ENCODE measurements at regions not wholly inside any gene's neighbourhood (a gene's known extent, or its start where the extent isn't known, plus 50 kb on each side); places are given as distances from the start of the nearest gene placed in this dataset.

DNA sequence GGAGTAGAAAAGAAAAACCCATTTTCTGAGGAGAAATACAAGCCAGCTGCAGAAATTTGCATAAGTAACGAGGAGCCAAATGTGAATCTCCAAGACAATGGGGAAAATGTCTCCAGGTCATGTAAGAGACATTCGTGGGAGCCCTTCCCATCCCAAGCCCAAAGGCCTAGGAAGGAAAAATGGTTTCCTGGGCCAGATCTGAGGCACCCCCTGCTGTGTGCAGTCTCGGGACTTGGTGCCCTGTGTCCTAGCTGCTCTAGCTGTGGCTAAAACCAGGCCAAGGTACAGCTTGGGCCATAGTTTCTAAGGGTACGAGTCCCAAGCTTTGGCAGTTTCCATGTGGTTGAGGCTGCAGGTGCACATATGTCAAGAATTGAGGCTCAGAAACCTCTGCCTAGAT, 444.9 kb downstream of the PCDH20 start:
- DNase-seq (ENCODE audit: extremely low read depth in 1 of 11, low read depth in 9 of 11, low spot score in 4 of 11), result no peak

DNA sequence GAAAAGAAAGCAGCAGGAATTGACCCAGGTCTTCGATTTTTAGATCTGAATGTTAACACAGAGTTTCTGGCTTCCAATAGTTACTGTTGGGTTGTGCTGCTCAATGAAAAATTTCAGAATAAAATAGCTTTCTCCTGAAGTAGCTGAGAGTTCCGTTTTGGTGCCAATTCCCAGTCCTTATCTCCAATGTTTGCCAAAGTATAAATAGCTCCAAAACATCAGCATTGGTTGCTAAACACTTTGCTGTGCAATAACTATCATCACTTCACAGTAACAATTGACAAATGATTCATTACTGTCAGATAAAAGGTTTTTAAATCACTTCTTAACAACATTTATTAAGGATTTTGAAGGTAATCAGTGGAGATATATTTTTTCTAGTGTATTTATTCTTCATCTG, 446.0 kb downstream of the PCDH20 start:
- no peak for DNase-seq (ENCODE audit: extremely low read depth in 1 of 11, low read depth in 9 of 11, low spot score in 4 of 11)

- no peak for DNase-seq (ENCODE audit: extremely low read depth in 1 of 11, low read depth in 9 of 11, low spot score in 4 of 11)
These were observed 456.2 kb downstream of the PCDH20 start for GRCh38 chr13:60959427-60959826.

GRCh38 chr13:60957816-60958215, 457.8 kb downstream of the PCDH20 start:
- DNase-seq (ENCODE audit: extremely low read depth in 1 of 11, low read depth in 9 of 11, low spot score in 4 of 11), result no peak

- DNase-seq (ENCODE audit: extremely low read depth in 1 of 11, low read depth in 9 of 11, low spot score in 4 of 11), result no peak
These were observed 470.3 kb downstream of the PCDH20 start for GRCh38 chr13:60945396-60945795.

DNA sequence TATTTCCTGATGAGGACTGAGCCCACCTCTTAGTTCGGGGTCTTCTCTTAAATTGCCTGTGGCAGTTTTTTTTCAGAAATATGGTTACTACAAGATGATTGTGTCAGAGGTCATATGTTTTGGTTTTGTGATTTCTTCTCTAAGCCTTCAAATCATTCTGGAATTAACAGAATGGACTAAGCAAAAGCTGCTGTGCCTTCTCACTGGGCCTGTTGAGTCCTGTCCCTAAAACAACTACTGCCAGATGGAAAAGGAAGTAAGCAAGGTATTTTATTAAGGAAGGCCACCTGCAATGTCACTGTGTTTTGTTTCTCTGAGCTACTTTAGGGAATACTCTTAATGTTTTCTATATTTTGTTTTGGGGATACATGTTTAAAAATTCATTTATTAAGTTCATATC, 470.8 kb downstream of the PCDH20 start:
- no peak for DNase-seq (ENCODE audit: extremely low read depth in 1 of 11, low read depth in 9 of 11, low spot score in 4 of 11)

DNA sequence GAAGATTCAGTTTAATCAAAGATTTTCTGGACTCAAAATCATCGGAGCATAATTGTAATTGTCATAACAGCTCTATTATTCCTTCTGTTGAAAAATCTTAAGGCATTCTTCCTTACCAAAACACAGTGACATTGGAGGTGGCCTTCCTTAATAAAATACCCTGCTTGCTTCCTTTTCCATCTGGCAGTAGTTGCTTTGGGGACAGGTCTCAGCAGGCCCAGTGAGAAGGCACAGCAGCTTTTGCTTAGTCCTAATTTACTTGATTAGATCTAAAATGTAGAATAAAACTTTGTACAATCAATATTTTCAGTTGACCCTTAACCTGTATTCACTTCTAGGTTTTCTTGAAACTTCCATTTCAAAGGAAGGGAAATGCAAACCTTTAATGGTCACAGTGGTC, 471.6 kb downstream of the PCDH20 start:
- no peak for DNase-seq (ENCODE audit: extremely low read depth in 1 of 11, low read depth in 9 of 11, low spot score in 4 of 11)

DNA sequence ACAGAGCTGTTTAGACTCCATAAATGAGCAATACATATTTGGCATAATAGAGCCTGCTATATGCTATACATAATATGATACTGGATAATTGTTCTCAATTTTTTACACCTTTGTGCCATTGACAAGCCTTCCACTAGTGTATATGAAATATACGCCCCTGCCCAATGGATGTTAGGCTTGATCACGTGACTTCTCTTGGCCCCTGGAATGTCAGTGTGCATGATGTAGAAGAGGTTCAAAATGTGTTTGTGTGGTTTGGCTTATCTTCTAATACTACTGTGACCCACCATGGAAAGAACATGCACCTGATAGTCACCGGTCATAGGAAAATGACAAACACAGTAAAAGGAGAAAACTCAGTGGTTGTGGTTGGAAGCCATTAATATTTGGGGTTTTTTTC, 479.4 kb downstream of the PCDH20 start:
- DNase-seq (ENCODE audit: extremely low read depth in 1 of 11, low read depth in 9 of 11, low spot score in 4 of 11), result no peak

DNA sequence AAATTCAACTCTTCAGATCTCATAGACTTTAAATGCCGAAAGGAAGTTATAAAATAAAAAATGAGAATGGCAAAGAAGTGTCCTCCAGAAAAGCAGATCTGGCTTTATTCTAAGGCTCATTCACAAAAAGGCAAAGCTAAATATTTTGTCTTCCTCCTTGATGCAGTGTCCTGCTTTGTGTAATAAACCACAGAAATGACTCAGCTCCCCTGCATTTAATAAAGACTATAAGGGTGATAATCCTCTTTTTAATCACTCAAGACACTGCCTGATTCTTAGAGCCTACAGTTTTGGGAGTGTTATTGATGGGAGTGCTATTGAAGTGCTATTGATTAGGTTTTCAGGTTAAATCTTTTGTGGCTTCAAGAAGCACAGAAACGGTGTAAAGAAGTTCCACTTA, 482.0 kb downstream of the PCDH20 start:
- DNase-seq (ENCODE audit: extremely low read depth in 1 of 11, low read depth in 9 of 11, low spot score in 4 of 11), result no peak

GRCh38 chr13:60931858-60932546, 483.6 kb downstream of the PCDH20 start:
- no peak for DNase-seq (ENCODE audit: extremely low read depth in 1 of 11, low read depth in 9 of 11, low spot score in 4 of 11)

DNA sequence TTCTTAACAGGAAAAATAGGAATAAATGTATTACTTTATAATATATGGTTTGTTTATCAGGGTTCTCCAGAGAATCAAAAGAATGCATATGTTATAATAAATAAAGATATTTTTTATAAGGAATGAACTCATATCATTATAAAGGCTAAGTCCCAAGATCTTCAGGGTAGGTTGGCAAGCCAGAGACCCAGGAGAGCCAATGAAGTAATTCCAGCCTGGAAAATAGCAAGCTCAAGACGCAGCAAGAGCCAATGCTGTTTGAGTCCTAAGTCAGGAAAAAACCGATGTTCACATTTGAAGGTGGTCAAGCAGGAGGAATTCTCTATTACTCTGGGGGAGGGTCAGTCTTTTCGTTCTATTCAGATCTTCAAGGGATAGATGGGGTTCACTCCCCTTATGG, 490.0 kb downstream of the PCDH20 start:
- DNase-seq (ENCODE audit: extremely low read depth in 1 of 11, low read depth in 9 of 11, low spot score in 4 of 11), result no peak

- no peak for DNase-seq (ENCODE audit: extremely low read depth in 1 of 11, low read depth in 9 of 11, low spot score in 4 of 11)
These were observed 490.8 kb downstream of the PCDH20 start for GRCh38 chr13:60924856-60925255.

DNA sequence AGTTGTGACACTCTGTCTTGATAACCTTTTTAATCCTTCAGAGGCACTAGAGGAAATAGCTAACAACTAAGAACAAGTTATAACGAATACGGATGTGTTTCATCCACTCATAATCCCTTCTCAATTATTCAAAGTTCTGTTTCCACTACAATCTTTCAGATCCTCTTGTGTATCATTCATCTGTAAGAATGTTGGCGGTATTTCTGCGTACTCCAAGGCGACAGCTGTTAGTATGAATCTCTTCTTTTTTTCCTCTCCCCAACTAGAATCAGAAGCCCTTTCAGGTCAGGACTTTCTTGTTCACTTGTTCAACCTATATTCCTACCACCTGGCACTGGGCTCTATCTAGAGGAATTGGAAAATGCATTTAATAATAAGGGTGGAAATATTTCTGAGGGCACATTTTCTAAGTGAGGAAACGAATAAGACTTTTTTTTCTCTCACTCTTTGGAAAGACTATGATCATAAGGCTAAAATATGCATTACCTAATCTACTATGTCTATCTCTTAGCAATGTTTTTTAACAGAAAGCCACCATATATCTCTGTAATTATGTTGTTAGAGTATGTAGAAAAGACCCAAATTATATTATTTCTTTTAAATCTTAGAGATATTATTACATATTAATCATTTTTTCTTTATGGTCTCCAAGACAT, 492.9 kb downstream of the PCDH20 start:
- no peak for DNase-seq (ENCODE audit: extremely low read depth in 1 of 11, low read depth in 9 of 11, low spot score in 4 of 11)

- no peak for DNase-seq (ENCODE audit: extremely low read depth in 1 of 11, low read depth in 9 of 11, low spot score in 4 of 11)
These were observed 496.8 kb downstream of the TDRD3 start for GRCh38 chr13:60893801-60894200.

- DNase-seq (ENCODE audit: extremely low read depth in 1 of 11, low read depth in 9 of 11, low spot score in 4 of 11), result no peak
These were observed 490.7 kb downstream of the TDRD3 start for GRCh38 chr13:60887711-60888110.

- DNase-seq (ENCODE audit: extremely low read depth in 1 of 11, low read depth in 9 of 11, low spot score in 4 of 11), result no peak
These were observed 484.5 kb downstream of the TDRD3 start for GRCh38 chr13:60881507-60881906.

- no peak for DNase-seq (ENCODE audit: extremely low read depth in 1 of 11, low read depth in 9 of 11, low spot score in 4 of 11)
These were observed 476.1 kb downstream of the TDRD3 start for GRCh38 chr13:60873116-60873515.

DNA sequence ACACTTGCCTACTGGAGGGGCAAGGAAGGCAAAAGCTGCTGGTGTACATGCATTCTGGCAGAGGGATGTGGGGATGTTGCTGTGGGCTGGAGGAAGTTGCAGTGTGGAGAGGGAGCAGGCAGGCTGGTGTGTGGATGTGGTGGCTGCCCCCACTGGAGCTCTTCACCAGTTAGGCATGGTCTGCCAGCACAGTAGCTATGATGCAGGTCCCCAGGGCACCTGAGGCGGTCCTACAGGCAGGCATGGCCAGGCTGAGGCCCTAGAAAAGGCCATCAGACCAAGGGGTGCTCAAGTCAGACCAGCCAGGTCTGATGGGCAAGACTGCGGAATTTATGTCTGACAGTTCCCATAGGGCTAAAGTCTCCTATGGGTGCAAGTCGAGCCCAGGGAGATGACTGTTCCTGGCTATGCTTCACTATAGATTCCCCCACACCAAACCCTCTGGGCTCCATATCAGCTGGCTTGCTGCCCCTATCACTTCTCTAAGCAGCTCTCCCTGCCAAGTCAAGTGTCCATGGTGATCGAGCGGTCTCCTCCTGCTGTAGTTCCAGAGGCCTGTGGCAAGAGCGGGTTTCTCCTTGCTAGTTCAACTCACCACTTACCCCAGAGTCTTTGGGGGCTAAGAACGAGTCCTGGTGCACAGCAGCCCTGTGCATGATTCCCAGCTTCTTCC, 473.1 kb downstream of the TDRD3 start:
- DNase-seq (ENCODE audit: extremely low read depth in 1 of 11, low read depth in 9 of 11, low spot score in 4 of 11), result no peak

DNA sequence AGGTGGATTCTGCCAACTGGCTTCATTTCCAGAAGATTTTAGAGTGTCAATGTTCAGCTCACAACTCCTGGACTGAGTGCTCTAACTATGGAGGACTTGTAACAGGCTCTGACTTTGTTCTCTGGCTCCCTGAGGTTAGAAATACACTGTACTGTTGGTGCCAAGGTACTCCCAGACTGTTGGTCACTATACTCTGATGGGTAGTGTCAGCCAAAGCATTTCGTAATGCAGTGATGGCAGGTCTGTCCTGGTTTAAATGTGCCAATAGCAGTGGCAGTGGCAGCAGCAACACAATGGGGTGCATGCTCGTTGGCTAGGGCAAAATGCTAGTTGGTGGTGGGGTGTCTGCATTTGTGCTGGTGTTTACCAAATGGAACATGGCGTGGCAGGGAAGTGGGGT, 472.2 kb downstream of the TDRD3 start:
- DNase-seq (ENCODE audit: extremely low read depth in 1 of 11, low read depth in 9 of 11, low spot score in 4 of 11), result no peak

DNA sequence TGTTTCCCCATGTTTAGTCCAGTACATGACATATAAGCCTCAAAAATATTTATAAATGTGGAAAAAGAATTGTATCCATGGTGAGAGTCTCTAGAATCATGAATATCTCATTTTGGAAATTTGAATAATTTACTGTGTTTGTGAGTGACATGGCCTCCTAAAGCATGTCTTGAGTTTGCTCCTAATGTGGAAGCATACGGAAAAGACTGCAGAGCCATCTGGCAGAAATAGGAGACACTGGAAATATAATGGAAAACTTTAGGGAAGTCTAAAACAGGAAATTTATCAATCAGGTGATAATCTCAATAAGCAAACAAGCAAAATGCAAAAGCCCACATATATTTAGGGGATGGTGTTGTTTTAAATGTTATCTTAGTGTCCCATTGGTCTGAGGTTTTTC, 465.0 kb downstream of the TDRD3 start:
- DNase-seq (ENCODE audit: extremely low read depth in 1 of 11, low read depth in 9 of 11, low spot score in 4 of 11), result no peak

GRCh38 chr13:60857698-60858097, 460.7 kb downstream of the TDRD3 start:
- DNase-seq (ENCODE audit: extremely low read depth in 1 of 11, low read depth in 9 of 11, low spot score in 4 of 11), result no peak

Data from renal cortex interstitium (tissue), 11 donors.